OCI-LY7 (cell line): ENCODE measurements at regions not wholly inside any gene's neighbourhood (a gene's known extent, or its start where the extent isn't known, plus 50 kb on each side); places are given as distances from the start of the nearest gene placed in this dataset.

ENCODE experiments used
- BruUV-seq: library from RNA; stranded (reverse); fragments of 400-500 nt; replicated peaks from 2 replicates; lab custom pipeline; 2021; lab: Mats Ljungman, UMichigan
- CTCF ChIA-PET: fragments of 300-600 bp; sonication (Branson Sonifier 250); formaldehyde crosslinking; loops from one replicate; lab custom pipeline; 2022; ENCODE audit warnings: antibody characterized with exemption; ENCODE audit not compliant: unreplicated experiment; lab: Charles Lee
- POLR2A ChIA-PET: fragments of 300-600 bp; sonication (Branson Sonifier 250); formaldehyde crosslinking; loops from one replicate; lab custom pipeline; 2022; ENCODE audit warnings: antibody characterized with exemption; lab: Charles Lee
- DNase-seq: peaks from one replicate; pipeline ENCODE4 v3.0.0-alpha.2; 2015; ENCODE audit warnings: low spot score
- H2AFZ ChIP-seq: fragments of 200-600 bp; sonication (generic), shearing (Covaris generic); 2 replicates; pipeline ENCODE4 v1.6.1; 2014; ENCODE audit warnings: mild to moderate bottlenecking, antibody characterized with exemption, low read length, moderate library complexity
- H3K27ac ChIP-seq: fragments of 200-600 bp; sonication (generic); 2 replicates; pipeline ENCODE4 v1.5.1; 2014; ENCODE audit warnings: mixed run types, low read depth, mild to moderate bottlenecking, moderate library complexity, low read length, inconsistent platforms; ENCODE audit not compliant: poor library complexity, severe bottlenecking
- H3K36me3 ChIP-seq: fragments of 200-600 bp; sonication (generic); 2 replicates; pipeline ENCODE4 v1.6.1; 2014; ENCODE audit warnings: mild to moderate bottlenecking, antibody characterized with exemption, low read length, moderate library complexity, mixed read lengths; ENCODE audit not compliant: insufficient read depth
- H3K4me1 ChIP-seq: fragments of 200-600 bp; sonication (generic); 2 replicates; pipeline ENCODE4 v1.5.1; 2014; ENCODE audit warnings: mild to moderate bottlenecking, low read length; ENCODE audit not compliant: insufficient read depth, poor library complexity, severe bottlenecking
- H3K4me2 ChIP-seq: fragments of 200-600 bp; sonication (generic); 2 replicates; pipeline ENCODE4 v1.6.1; 2014; ENCODE audit warnings: mild to moderate bottlenecking, low read length
- H3K4me3 ChIP-seq: fragments of 200-600 bp; sonication (generic); 2 replicates; pipeline ENCODE4 v1.5.1; 2014; ENCODE audit warnings: mild to moderate bottlenecking, low read depth, low read length; ENCODE audit not compliant: poor library complexity, severe bottlenecking
- H3K79me2 ChIP-seq: fragments of 200-600 bp; sonication (generic); 2 replicates; pipeline ENCODE4 v1.6.1; 2016; ENCODE audit warnings: low read depth, mild to moderate bottlenecking, low read length, moderate library complexity, mixed read lengths; ENCODE audit not compliant: insufficient read depth
- H3K9me2 ChIP-seq: fragments of 200-600 bp; sonication (generic); 2 replicates; pipeline ENCODE4 v1.6.1; 2016; ENCODE audit warnings: mild to moderate bottlenecking, low read length, mixed read lengths; ENCODE audit not compliant: insufficient read depth
- H3K9me3 ChIP-seq: fragments of 200-600 bp; sonication (generic); 2 replicates; pipeline ENCODE4 v1.6.1; 2014; ENCODE audit warnings: mild to moderate bottlenecking, mixed run types, low read length, mixed read lengths
- H4K20me1 ChIP-seq: fragments of 200-600 bp; sonication (generic); 2 replicates; pipeline ENCODE4 v1.6.1; 2014; ENCODE audit warnings: mild to moderate bottlenecking, antibody characterized with exemption, low read length, moderate library complexity, mixed read lengths; ENCODE audit not compliant: insufficient read depth
- CTCF ChIP-seq: fragments of 200-600 bp; sonication (generic); conservative IDR thresholded peaks from 2 replicates; pipeline ENCODE4 v1.5.1; 2014; ENCODE audit warnings: mild to moderate bottlenecking, antibody characterized with exemption, low read length, moderate library complexity, mixed read lengths
- EZH2phosphoT487 ChIP-seq: fragments of 200-600 bp; sonication (generic); IDR thresholded peaks from 2 replicates; pipeline ENCODE4 v1.6.1; 2018; ENCODE audit warnings: low read depth, borderline replicate concordance, mild to moderate bottlenecking, mixed run types, antibody characterized with exemption, low read length, moderate library complexity, mixed read lengths
- intact Hi-C: fragments of 100-400 bp; cut with micrococcal nuclease; formaldehyde crosslinking; loops from one replicate; pipeline ENCODE4 v1.10.0; 2022; ENCODE audit not compliant: unreplicated experiment

- no peaks in the 10 kb centered on the region for H3K9me2 ChIP-seq
- no peaks in the 10 kb centered on the region for H3K36me3 ChIP-seq
- TF ChIP-seq EZH2phosphoT487 (no peak), CTCF (no peak)
- no peak overlapping the region for H3K4me3 ChIP-seq
- ChIA-PET CTCF (no interaction called here), POLR2A (interaction anchor here (0.6 to 1.4 kb wide), 3 partner anchors 35 to 1495 kb away, joined by 3 to 5 read pairs (median 3); no protein-coding TSS in a partner anchor)
- H4K20me1 ChIP-seq, result no peaks in the 10 kb centered on the region
- intact Hi-C loops, result no loop called here
- H3K9me3 ChIP-seq, result no peaks in the 10 kb centered on the region
- BruUV-seq, result no TSS peak
- no peak overlapping the region for H3K4me2 ChIP-seq
- no peaks in the 10 kb centered on the region for H3K79me2 ChIP-seq
- H3K4me1 ChIP-seq, result no peaks in the 10 kb centered on the region
- DNase-seq, result no peak
- no peak overlapping the region for H2AFZ ChIP-seq
- H3K27ac ChIP-seq, result no peak overlapping the region
These were observed 206.0 kb upstream of the HMCN1 start for GRCh38 chr1:185528084-185528676.

GRCh38 chr1:185526344-185527307 is 207.6 kb upstream of the HMCN1 start:
- no peak overlapping the region for H2AFZ ChIP-seq
- H3K79me2 ChIP-seq, result no peaks in the 10 kb centered on the region
- no peaks in the 10 kb centered on the region for H3K36me3 ChIP-seq
- no peak for DNase-seq
- H3K9me2 ChIP-seq, result no peaks in the 10 kb centered on the region
- no peak overlapping the region for H3K27ac ChIP-seq
- H3K4me3 ChIP-seq, result no peak overlapping the region
- no TSS peak for BruUV-seq
- no peak for TF ChIP-seq CTCF
- TF ChIP-seq EZH2phosphoT487, result no peak
- H3K9me3 ChIP-seq, result no peaks in the 10 kb centered on the region
- CTCF ChIA-PET, result no interaction called here
- H4K20me1 ChIP-seq, result no peaks in the 10 kb centered on the region
- POLR2A ChIA-PET, result interaction anchor here (0.5 to 0.6 kb wide), 2 partner anchors 53 to 698 kb away, joined by 3 read pairs; no protein-coding TSS in a partner anchor
- H3K4me2 ChIP-seq, result no peak overlapping the region
- H3K4me1 ChIP-seq, result no peaks in the 10 kb centered on the region
- intact Hi-C loops, result no loop called here
